Right atrium auricular region (tissue), 2 donors: ENCODE measurements at regions not wholly inside any gene's neighbourhood (a gene's known extent, or its start where the extent isn't known, plus 50 kb on each side); places are given as distances from the start of the nearest gene placed in this dataset.

ENCODE experiments used
- DNase-seq: peaks from one replicate; pipeline ENCODE4 v3.0.0-alpha.2; 2019; ENCODE audit warnings: low spot score
- H3K27ac ChIP-seq, 2 donors: fragments of 200-600 bp; sonication (generic); 1 replicate in 1 of 2; 2 replicates in 1 of 2; pipeline ENCODE4 v1.5.1; 2016 to 2019
- H3K27me3 ChIP-seq, 2 donors: fragments of 200-600 bp; sonication (generic); one replicate each; pipeline versions ENCODE4 v1.5.1 to v1.6.0; 2017 to 2019
- H3K36me3 ChIP-seq: fragments of 200-600 bp; sonication (generic); one replicate; pipeline ENCODE4 v1.5.1; 2016
- H3K4me1 ChIP-seq, 2 donors: fragments of 200-600 bp; sonication (generic); one replicate each; pipeline versions ENCODE4 v1.5.1 to v1.6.0; 2017 to 2019
- H3K4me3 ChIP-seq, 2 donors: fragments of 200-600 bp; sonication (generic); 1 replicate in 1 of 2; 2 replicates in 1 of 2; pipeline ENCODE4 v1.5.1; 2017 to 2019; ENCODE audit warnings: mild to moderate bottlenecking in 1 of 2, moderate library complexity in 1 of 2
- H3K9me3 ChIP-seq, 2 donors: fragments of 200-600 bp; sonication (generic); one replicate each; pipeline ENCODE4 v1.5.1; 2019
- CTCF ChIP-seq, 2 donors: fragments of 200-600 bp; sonication (generic); IDR thresholded peaks; one replicate each; pipeline ENCODE4 v1.5.1; 2019; ENCODE audit warnings: antibody characterized with exemption in 2 of 2

- H3K36me3 ChIP-seq = no peaks in the 10 kb centered on the region
- no peak for TF ChIP-seq CTCF (IDR thresholded peaks at IDR 0.05)
- no peaks in the 10 kb centered on the region for H3K9me3 ChIP-seq
- no peaks in the 10 kb centered on the region for H3K4me1 ChIP-seq
- no peak for DNase-seq
- H3K27me3 ChIP-seq = no peaks in the 10 kb centered on the region
- no peak overlapping the region for H3K4me3 ChIP-seq
- H3K27ac ChIP-seq = no peak overlapping the region
Measured at GRCh38 chr10:78455236-78455635, 421.6 kb downstream of the RPS24 start.

- Histone ChIP-seq H3K36me3 (no peaks in the 10 kb centered on the region), H3K4me3 (no peak overlapping the region), H3K27me3 (no peaks in the 10 kb centered on the region), H3K9me3 (no peaks in the 10 kb centered on the region), H3K27ac (no peak overlapping the region), H3K4me1 (no peaks in the 10 kb centered on the region)
- no peak for DNase-seq
- no peak for TF ChIP-seq CTCF (IDR thresholded peaks at IDR 0.05)
Measured at GRCh38 chr10:78455811-78456210, 422.1 kb downstream of the RPS24 start.

GRCh38 chr10:78456649-78457400, 423.2 kb downstream of the RPS24 start:
- H3K36me3 ChIP-seq = no peaks in the 10 kb centered on the region
- no peaks in the 10 kb centered on the region for H3K9me3 ChIP-seq
- H3K27me3 ChIP-seq = no peaks in the 10 kb centered on the region
- H3K27ac ChIP-seq = no peak overlapping the region
- no peak for DNase-seq
- H3K4me1 ChIP-seq = no peaks in the 10 kb centered on the region
- no peak overlapping the region for H3K4me3 ChIP-seq
- TF ChIP-seq CTCF (IDR thresholded peaks at IDR 0.05) = no peak

- H3K36me3 ChIP-seq = no peaks in the 10 kb centered on the region
- H3K4me3 ChIP-seq = no peak overlapping the region
- no peaks in the 10 kb centered on the region for H3K27me3 ChIP-seq
- no peak overlapping the region for H3K27ac ChIP-seq
- DNase-seq = no peak
- TF ChIP-seq CTCF (IDR thresholded peaks at IDR 0.05) = no peak
- no peaks in the 10 kb centered on the region for H3K9me3 ChIP-seq
- no peaks in the 10 kb centered on the region for H3K4me1 ChIP-seq
Measured at GRCh38 chr10:78457804-78458482, 424.3 kb downstream of the RPS24 start.

GRCh38 chr10:78458983-78459638, 425.4 kb downstream of the RPS24 start:
- no peak for TF ChIP-seq CTCF (IDR thresholded peaks at IDR 0.05)
- no peak overlapping the region for H3K27ac ChIP-seq
- no peaks in the 10 kb centered on the region for H3K4me1 ChIP-seq
- no peaks in the 10 kb centered on the region for H3K27me3 ChIP-seq
- H3K9me3 ChIP-seq = no peaks in the 10 kb centered on the region
- H3K36me3 ChIP-seq = no peaks in the 10 kb centered on the region
- no peak for DNase-seq
- no peak overlapping the region for H3K4me3 ChIP-seq
